ENCODE measurements at regions not wholly inside any gene's neighbourhood (a gene's known extent, or its start where the extent isn't known, plus 50 kb on each side); places are given as distances from the start of the nearest gene placed in this dataset.

DNA sequence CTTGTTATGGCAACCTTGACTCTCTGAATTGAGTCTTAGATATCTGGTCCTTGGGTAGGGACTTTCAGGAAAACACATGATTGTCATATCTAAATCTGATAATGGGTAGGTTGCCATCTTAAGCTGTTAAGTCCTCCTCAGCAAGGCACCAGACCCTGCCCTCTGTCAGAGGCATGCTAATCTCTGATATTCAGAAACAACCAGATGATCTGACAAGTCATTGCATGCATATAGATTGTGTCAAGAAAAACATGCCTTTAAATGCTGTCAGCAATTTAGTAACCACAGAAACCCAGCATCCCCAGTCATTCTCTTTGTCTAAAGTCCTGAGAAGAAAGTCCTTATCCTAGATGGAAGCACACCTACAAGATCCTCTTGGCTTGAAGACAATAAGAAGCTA lies 149.1 kb downstream of the EDN1 start:
- Histone ChIP-seq H4K20me1 (ENCODE audit: insufficient read depth) (no peaks in the 10 kb centered on the region), H3K4me3 (ENCODE audit: low read length) (no peak overlapping the region), H3K9ac (ENCODE audit: low read length) (no peak overlapping the region), H3K27ac (ENCODE audit: low read length) (no peak overlapping the region), H2AFZ (ENCODE audit: low read depth, low read length) (no peak overlapping the region), H3K79me2 (replicated peaks; ENCODE audit: insufficient read depth, low read length) (no peaks in the 10 kb centered on the region), H3K27me3 (ENCODE audit: insufficient read depth, low read depth, low read length) (no peaks in the 10 kb centered on the region), H3K9me3 (ENCODE audit: low read length) (no peaks in the 10 kb centered on the region), H3K4me2 (ENCODE audit: low read length) (no peak overlapping the region), H3K9me2 (ENCODE audit: insufficient read depth, low read length) (no peaks in the 10 kb centered on the region), H3F3A (ENCODE audit: insufficient read depth, low read length, poor library complexity, severe bottlenecking) (no peaks in the 10 kb centered on the region), H3K36me3 (ENCODE audit: insufficient read depth, low read length) (no peaks in the 10 kb centered on the region)
- TF ChIP-seq POLR2AphosphoS5 (IDR thresholded peaks at IDR 0.05) (no peak), MXI1 (conservative IDR thresholded peaks at IDR 0.05; ENCODE audit: poor library complexity, severe bottlenecking) (no peak), EP300 (conservative IDR thresholded peaks at IDR 0.05; ENCODE audit: poor library complexity, severe bottlenecking) (no peak), RAD21 (conservative IDR thresholded peaks at IDR 0.05) (no peak), EZH2 (IDR thresholded peaks at IDR 0.05; ENCODE audit: borderline replicate concordance, insufficient read depth, low read length, poor library complexity, severe bottlenecking) (no peak)
- TF ChIP-seq, protein P1, sequence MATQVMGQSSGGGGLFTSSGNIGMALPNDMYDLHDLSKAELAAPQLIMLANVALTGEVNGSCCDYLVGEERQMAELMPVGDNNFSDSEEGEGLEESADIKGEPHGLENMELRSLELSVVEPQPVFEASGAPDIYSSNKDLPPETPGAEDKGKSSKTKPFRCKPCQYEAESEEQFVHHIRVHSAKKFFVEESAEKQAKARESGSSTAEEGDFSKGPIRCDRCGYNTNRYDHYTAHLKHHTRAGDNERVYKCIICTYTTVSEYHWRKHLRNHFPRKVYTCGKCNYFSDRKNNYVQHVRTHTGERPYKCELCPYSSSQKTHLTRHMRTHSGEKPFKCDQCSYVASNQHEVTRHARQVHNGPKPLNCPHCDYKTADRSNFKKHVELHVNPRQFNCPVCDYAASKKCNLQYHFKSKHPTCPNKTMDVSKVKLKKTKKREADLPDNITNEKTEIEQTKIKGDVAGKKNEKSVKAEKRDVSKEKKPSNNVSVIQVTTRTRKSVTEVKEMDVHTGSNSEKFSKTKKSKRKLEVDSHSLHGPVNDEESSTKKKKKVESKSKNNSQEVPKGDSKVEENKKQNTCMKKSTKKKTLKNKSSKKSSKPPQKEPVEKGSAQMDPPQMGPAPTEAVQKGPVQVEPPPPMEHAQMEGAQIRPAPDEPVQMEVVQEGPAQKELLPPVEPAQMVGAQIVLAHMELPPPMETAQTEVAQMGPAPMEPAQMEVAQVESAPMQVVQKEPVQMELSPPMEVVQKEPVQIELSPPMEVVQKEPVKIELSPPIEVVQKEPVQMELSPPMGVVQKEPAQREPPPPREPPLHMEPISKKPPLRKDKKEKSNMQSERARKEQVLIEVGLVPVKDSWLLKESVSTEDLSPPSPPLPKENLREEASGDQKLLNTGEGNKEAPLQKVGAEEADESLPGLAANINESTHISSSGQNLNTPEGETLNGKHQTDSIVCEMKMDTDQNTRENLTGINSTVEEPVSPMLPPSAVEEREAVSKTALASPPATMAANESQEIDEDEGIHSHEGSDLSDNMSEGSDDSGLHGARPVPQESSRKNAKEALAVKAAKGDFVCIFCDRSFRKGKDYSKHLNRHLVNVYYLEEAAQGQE (IDR thresholded peaks at IDR 0.05; ENCODE audit: borderline replicate concordance): no peak
- TF ChIP-seq, protein P2, sequence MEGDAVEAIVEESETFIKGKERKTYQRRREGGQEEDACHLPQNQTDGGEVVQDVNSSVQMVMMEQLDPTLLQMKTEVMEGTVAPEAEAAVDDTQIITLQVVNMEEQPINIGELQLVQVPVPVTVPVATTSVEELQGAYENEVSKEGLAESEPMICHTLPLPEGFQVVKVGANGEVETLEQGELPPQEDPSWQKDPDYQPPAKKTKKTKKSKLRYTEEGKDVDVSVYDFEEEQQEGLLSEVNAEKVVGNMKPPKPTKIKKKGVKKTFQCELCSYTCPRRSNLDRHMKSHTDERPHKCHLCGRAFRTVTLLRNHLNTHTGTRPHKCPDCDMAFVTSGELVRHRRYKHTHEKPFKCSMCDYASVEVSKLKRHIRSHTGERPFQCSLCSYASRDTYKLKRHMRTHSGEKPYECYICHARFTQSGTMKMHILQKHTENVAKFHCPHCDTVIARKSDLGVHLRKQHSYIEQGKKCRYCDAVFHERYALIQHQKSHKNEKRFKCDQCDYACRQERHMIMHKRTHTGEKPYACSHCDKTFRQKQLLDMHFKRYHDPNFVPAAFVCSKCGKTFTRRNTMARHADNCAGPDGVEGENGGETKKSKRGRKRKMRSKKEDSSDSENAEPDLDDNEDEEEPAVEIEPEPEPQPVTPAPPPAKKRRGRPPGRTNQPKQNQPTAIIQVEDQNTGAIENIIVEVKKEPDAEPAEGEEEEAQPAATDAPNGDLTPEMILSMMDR (IDR thresholded peaks at IDR 0.05; ENCODE audit: poor library complexity, severe bottlenecking): no peak

DNA sequence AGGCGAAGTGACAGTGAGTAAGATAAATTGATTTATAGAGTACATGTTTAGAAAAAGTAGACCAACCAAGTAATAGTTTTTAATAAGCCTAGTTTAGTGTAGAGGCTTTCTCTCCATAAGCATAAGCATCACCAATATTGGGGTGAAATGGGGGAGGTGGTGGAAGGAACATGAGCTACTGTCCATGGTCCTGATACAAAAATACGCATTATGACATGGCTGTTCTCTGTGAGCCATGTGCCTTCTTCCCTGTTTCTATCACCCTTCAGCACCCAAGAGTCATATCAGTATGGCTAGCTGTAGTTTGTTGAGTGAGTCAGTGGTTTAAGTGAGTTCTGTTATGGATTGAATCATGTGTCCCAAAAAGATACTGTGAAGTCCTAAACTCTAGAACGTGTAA lies 150.8 kb downstream of the EDN1 start:
- Histone ChIP-seq H4K20me1 (ENCODE audit: insufficient read depth) (no peaks in the 10 kb centered on the region), H3K9me3 (ENCODE audit: low read length) (no peaks in the 10 kb centered on the region), H3F3A (ENCODE audit: insufficient read depth, low read length, poor library complexity, severe bottlenecking) (no peaks in the 10 kb centered on the region), H3K4me2 (ENCODE audit: low read length) (no peak overlapping the region), H3K27ac (ENCODE audit: low read length) (no peak overlapping the region), H3K9ac (ENCODE audit: low read length) (no peak overlapping the region), H3K9me2 (ENCODE audit: insufficient read depth, low read length) (no peaks in the 10 kb centered on the region), H3K27me3 (ENCODE audit: insufficient read depth, low read depth, low read length) (no peaks in the 10 kb centered on the region), H3K36me3 (ENCODE audit: insufficient read depth, low read length) (no peaks in the 10 kb centered on the region), H3K79me2 (replicated peaks; ENCODE audit: insufficient read depth, low read length) (no peaks in the 10 kb centered on the region), H2AFZ (ENCODE audit: low read depth, low read length) (no peak overlapping the region), H3K4me3 (ENCODE audit: low read length) (no peak overlapping the region)
- TF ChIP-seq SMC3 (conservative IDR thresholded peaks at IDR 0.05; ENCODE audit: poor library complexity): no peak
- TF ChIP-seq RAD21 (conservative IDR thresholded peaks at IDR 0.05): no peak
- TF ChIP-seq POLR2AphosphoS5 (IDR thresholded peaks at IDR 0.05): no peak
- no peak for TF ChIP-seq EZH2 (IDR thresholded peaks at IDR 0.05; ENCODE audit: borderline replicate concordance, insufficient read depth, low read length, poor library complexity, severe bottlenecking)
- TF ChIP-seq, protein P1 (IDR thresholded peaks at IDR 0.05; ENCODE audit: borderline replicate concordance): no peak
- TF ChIP-seq, protein P2 (IDR thresholded peaks at IDR 0.05; ENCODE audit: poor library complexity, severe bottlenecking): no peak
- TF ChIP-seq TAF1 (IDR thresholded peaks at IDR 0.05; ENCODE audit: low read depth): no peak
- TF ChIP-seq MXI1 (conservative IDR thresholded peaks at IDR 0.05; ENCODE audit: poor library complexity, severe bottlenecking): no peak
- TF ChIP-seq EP300 (conservative IDR thresholded peaks at IDR 0.05; ENCODE audit: poor library complexity, severe bottlenecking): no peak
